ENCODE measurements at regions not wholly inside any gene's neighbourhood (a gene's known extent, or its start where the extent isn't known, plus 50 kb on each side); places are given as distances from the start of the nearest gene placed in this dataset.

GRCh38 chr6:96410467-96410866, 111.1 kb upstream of the UFL1 start:
- TF ChIP-seq ZBTB49 (tag by site-specific recombination; IDR thresholded peaks at IDR 0.05; ENCODE audit: low read depth) (no peak), CTCF (tag by site-specific recombination; IDR thresholded peaks at IDR 0.05) (no peak), PRDM10 (tag by site-specific recombination; IDR thresholded peaks at IDR 0.05) (no peak), ZNF23 (tag by site-specific recombination; IDR thresholded peaks at IDR 0.05; ENCODE audit: borderline replicate concordance) (no peak), ZNF19 (tag by site-specific recombination; IDR thresholded peaks at IDR 0.05; ENCODE audit: low read depth) (no peak), HOXC10 (CRISPR knock-in tag; IDR thresholded peaks at IDR 0.05) (no peak), ATF2 (tag by site-specific recombination; IDR thresholded peaks at IDR 0.05; ENCODE audit: low read depth) (no peak), ZNF660 (tag by site-specific recombination; IDR thresholded peaks at IDR 0.05) (no peak)

Measured in HEK293 (cell line).